ENCODE measurements at regions not wholly inside any gene's neighbourhood (a gene's known extent, or its start where the extent isn't known, plus 50 kb on each side); places are given as distances from the start of the nearest gene placed in this dataset.
"Not testable (repeated sequence)": the region's sequence is repeated elsewhere in the genome, so short reads cannot be mapped to it uniquely, and the experiment has no call there.

DNA sequence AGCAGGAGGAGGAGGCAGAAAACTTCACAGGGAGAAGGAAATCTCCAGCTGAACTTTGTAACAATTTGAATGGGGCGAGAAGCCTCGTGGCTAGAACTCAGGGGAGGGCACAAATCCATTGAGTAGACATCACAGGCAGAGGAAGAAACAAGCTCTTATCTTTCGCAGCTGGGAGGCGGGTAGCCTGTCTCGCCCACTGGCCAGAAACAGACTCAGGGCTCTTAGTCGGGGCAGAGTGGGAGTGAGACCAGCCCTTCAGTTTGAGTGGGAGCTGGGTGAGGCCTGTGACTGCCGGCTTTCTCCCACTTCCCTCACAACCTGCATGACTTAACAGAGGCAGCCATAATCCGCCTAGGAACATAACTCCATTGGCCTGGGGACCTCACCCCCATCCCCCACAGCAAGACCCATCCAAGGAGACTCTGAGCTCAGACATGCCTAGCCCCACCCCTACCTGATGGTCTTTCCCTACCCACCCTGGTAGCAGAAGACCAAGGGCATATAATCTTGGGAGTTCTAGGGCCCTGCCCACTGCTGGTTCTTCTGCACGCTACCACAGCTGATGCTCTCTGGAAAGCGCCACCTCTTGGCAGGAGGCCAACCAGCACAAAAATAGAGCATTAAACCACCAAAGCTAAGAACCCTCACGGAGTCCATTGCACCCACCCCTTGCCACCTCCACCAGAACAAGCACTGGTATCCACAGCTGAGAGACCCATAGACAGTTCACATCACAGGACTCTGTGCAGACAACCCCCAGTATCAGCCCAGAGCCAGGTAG lies 77.8 kb upstream of the LMNTD1 start:
- not testable (repeated sequence) for H3K9me3 ChIP-seq (ENCODE audit: low read length); H2AFZ ChIP-seq (ENCODE audit: low read depth, low read length); H4K20me1 ChIP-seq (ENCODE audit: insufficient read depth); H3K4me3 ChIP-seq (ENCODE audit: low read length); H3K27me3 ChIP-seq (ENCODE audit: insufficient read depth, low read depth, low read length); H3K79me2 ChIP-seq (replicated peaks; ENCODE audit: insufficient read depth, low read length); H3K36me3 ChIP-seq (ENCODE audit: insufficient read depth, low read length); H3F3A ChIP-seq (ENCODE audit: insufficient read depth, low read length, poor library complexity, severe bottlenecking); H3K27ac ChIP-seq (ENCODE audit: low read length); H3K9me2 ChIP-seq (ENCODE audit: insufficient read depth, low read length); H3K4me2 ChIP-seq (ENCODE audit: low read length); H3K9ac ChIP-seq (ENCODE audit: low read length)

DNA sequence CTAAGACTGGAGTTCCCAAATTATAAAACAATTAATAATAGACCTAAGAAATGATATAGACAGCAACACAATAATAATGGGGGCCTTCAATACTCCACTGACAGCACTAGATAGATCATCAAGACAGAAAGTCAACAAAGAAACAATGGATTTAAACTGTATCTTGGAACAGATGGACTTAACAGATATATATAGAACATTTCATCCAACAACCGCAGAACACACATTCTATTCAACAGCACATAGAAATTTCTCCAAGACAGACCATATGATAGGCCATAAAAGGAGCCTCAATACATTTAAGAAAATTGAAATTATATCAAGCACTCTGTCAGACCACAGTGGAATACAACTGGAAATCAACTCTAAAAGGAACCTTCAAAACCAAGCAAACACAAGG lies 80.1 kb upstream of the LMNTD1 start:
- H3K79me2 ChIP-seq (replicated peaks; ENCODE audit: insufficient read depth, low read length); H2AFZ ChIP-seq (ENCODE audit: low read depth, low read length); H3K9me3 ChIP-seq (ENCODE audit: low read length); H3K27ac ChIP-seq (ENCODE audit: low read length); H3K4me3 ChIP-seq (ENCODE audit: low read length); H3K9me2 ChIP-seq (ENCODE audit: insufficient read depth, low read length); H4K20me1 ChIP-seq (ENCODE audit: insufficient read depth); H3K27me3 ChIP-seq (ENCODE audit: insufficient read depth, low read depth, low read length); H3K9ac ChIP-seq (ENCODE audit: low read length); H3K36me3 ChIP-seq (ENCODE audit: insufficient read depth, low read length); H3K4me2 ChIP-seq (ENCODE audit: low read length); H3F3A ChIP-seq (ENCODE audit: insufficient read depth, low read length, poor library complexity, severe bottlenecking): not testable (repeated sequence)

DNA sequence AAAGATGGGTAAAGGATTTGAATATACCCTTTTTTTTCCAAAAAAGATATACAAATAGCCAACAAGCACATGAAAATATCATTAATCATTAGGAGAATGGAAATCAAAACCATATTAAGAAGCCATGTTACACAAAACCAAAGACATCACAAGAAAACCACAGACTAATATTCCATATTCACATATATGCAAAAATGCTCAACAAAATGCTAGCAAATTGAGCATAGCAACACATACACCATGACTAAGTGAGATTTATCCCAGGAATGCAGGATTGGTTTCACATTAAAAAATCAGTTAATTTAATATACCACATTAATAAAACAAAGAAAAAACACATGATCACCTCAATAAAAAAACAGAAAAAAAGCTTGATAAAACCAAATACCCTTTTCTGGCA lies 84.7 kb upstream of the LMNTD1 start:
- no peak overlapping the region for H3K27ac ChIP-seq (ENCODE audit: low read length)
- no peak overlapping the region for H3K4me3 ChIP-seq (ENCODE audit: low read length)
- no peaks in the 10 kb centered on the region for H3K9me3 ChIP-seq (ENCODE audit: low read length)
- H3K9me2 ChIP-seq (ENCODE audit: insufficient read depth, low read length), result no peaks in the 10 kb centered on the region
- no peak overlapping the region for H3K9ac ChIP-seq (ENCODE audit: low read length)
- H3K4me2 ChIP-seq (ENCODE audit: low read length), result no peak overlapping the region
- H3F3A ChIP-seq (ENCODE audit: insufficient read depth, low read length, poor library complexity, severe bottlenecking), result no peaks in the 10 kb centered on the region
- H2AFZ ChIP-seq (ENCODE audit: low read depth, low read length), result no peak overlapping the region
- H4K20me1 ChIP-seq (ENCODE audit: insufficient read depth), result no peaks in the 10 kb centered on the region
- no peaks in the 10 kb centered on the region for H3K27me3 ChIP-seq (ENCODE audit: insufficient read depth, low read depth, low read length)
- H3K36me3 ChIP-seq (ENCODE audit: insufficient read depth, low read length), result no peaks in the 10 kb centered on the region
- H3K79me2 ChIP-seq (replicated peaks; ENCODE audit: insufficient read depth, low read length), result no peaks in the 10 kb centered on the region
- TF ChIP-seq CTCF (IDR thresholded peaks at IDR 0.05; ENCODE audit: poor library complexity, severe bottlenecking) (no peak), SMC3 (conservative IDR thresholded peaks at IDR 0.05; ENCODE audit: poor library complexity) (no peak), POLR2AphosphoS5 (IDR thresholded peaks at IDR 0.05) (no peak), EP300 (conservative IDR thresholded peaks at IDR 0.05; ENCODE audit: poor library complexity, severe bottlenecking) (no peak), RAD21 (conservative IDR thresholded peaks at IDR 0.05) (no peak), TAF1 (IDR thresholded peaks at IDR 0.05; ENCODE audit: low read depth) (no peak), MXI1 (conservative IDR thresholded peaks at IDR 0.05; ENCODE audit: poor library complexity, severe bottlenecking) (no peak), EZH2 (IDR thresholded peaks at IDR 0.05; ENCODE audit: borderline replicate concordance, insufficient read depth, low read length, poor library complexity, severe bottlenecking) (no peak)
- TF ChIP-seq, protein P1, sequence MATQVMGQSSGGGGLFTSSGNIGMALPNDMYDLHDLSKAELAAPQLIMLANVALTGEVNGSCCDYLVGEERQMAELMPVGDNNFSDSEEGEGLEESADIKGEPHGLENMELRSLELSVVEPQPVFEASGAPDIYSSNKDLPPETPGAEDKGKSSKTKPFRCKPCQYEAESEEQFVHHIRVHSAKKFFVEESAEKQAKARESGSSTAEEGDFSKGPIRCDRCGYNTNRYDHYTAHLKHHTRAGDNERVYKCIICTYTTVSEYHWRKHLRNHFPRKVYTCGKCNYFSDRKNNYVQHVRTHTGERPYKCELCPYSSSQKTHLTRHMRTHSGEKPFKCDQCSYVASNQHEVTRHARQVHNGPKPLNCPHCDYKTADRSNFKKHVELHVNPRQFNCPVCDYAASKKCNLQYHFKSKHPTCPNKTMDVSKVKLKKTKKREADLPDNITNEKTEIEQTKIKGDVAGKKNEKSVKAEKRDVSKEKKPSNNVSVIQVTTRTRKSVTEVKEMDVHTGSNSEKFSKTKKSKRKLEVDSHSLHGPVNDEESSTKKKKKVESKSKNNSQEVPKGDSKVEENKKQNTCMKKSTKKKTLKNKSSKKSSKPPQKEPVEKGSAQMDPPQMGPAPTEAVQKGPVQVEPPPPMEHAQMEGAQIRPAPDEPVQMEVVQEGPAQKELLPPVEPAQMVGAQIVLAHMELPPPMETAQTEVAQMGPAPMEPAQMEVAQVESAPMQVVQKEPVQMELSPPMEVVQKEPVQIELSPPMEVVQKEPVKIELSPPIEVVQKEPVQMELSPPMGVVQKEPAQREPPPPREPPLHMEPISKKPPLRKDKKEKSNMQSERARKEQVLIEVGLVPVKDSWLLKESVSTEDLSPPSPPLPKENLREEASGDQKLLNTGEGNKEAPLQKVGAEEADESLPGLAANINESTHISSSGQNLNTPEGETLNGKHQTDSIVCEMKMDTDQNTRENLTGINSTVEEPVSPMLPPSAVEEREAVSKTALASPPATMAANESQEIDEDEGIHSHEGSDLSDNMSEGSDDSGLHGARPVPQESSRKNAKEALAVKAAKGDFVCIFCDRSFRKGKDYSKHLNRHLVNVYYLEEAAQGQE (IDR thresholded peaks at IDR 0.05; ENCODE audit: borderline replicate concordance), result no peak

Measured in neural cell (in vitro differentiated cells).